Keratinocyte (primary cell): ENCODE measurements at regions not wholly inside any gene's neighbourhood (a gene's known extent, or its start where the extent isn't known, plus 50 kb on each side); places are given as distances from the start of the nearest gene placed in this dataset.

Experiments
- DNase-seq: peaks from one replicate; pipeline ENCODE4 v3.0.0-alpha.2; 2011; ENCODE audit warnings: low read depth, missing footprints, low spot score
- FAIRE-seq: peaks from 2 replicates; lab custom pipeline; 2011; peaks lifted over from hg19 to GRCh38; lab: Jason Lieb, UNC
- H2AFZ ChIP-seq: 2 replicates; pipeline ENCODE4 v1.6.0; 2012; ENCODE audit warnings: low read length, control low read depth, inconsistent platforms; ENCODE audit not compliant: control insufficient read depth
- H3K27ac ChIP-seq: 2 replicates; pipeline ENCODE4 v1.5.1; 2011; ENCODE audit warnings: low read length; ENCODE audit not compliant: control insufficient read depth, insufficient read depth
- H3K27me3 ChIP-seq: 3 replicates; pipeline ENCODE4 v1.6.0; 2011; ENCODE audit warnings: low read length; ENCODE audit not compliant: control insufficient read depth, insufficient read depth; ENCODE audit errors: extremely low read depth
- H3K36me3 ChIP-seq, 2 experiments: 2 replicates in 1 of 2; 3 replicates in 1 of 2; pipeline ENCODE4 v1.5.1; 2011; ENCODE audit warnings: low read length in 2 of 2, mild to moderate bottlenecking in 1 of 2; ENCODE audit not compliant: control insufficient read depth in 2 of 2, insufficient read depth in 2 of 2; ENCODE audit errors: extremely low read depth in 1 of 2
- H3K4me1 ChIP-seq: 3 replicates; pipeline ENCODE4 v1.5.1; 2011; ENCODE audit warnings: low read length; ENCODE audit not compliant: control insufficient read depth, insufficient read depth; ENCODE audit errors: extremely low read depth
- H3K4me2 ChIP-seq: 3 replicates; pipeline ENCODE4 v1.6.0; 2011; ENCODE audit warnings: low read depth, low read length; ENCODE audit not compliant: control insufficient read depth, insufficient read depth; ENCODE audit errors: extremely low read depth
- H3K4me3 ChIP-seq, 3 experiments: fragments of 200-600 bp in 1 of 3; sonication (generic) in 1 of 3; 2 replicates in 2 of 3; 3 replicates in 1 of 3; pipeline ENCODE4 v1.5.1; 2011 to 2016; ENCODE audit warnings: low read length in 3 of 3, mild to moderate bottlenecking in 3 of 3, control low read depth in 2 of 3, inconsistent platforms in 1 of 3, low read depth in 1 of 3, mixed read lengths in 1 of 3, mixed run types in 1 of 3, moderate library complexity in 1 of 3; ENCODE audit not compliant: control insufficient read depth in 2 of 3, insufficient read depth in 2 of 3; ENCODE audit errors: extremely low read depth in 1 of 3
- H3K79me2 ChIP-seq: 2 replicates; pipeline ENCODE4 v1.6.0; 2012; ENCODE audit warnings: low read length; ENCODE audit not compliant: control insufficient read depth, insufficient read depth
- H3K9ac ChIP-seq: 3 replicates; pipeline ENCODE4 v1.6.0; 2011; ENCODE audit warnings: low read length; ENCODE audit not compliant: control insufficient read depth, insufficient read depth; ENCODE audit errors: extremely low read depth
- H3K9me1 ChIP-seq: 3 replicates; pipeline ENCODE4 v1.6.0; 2011; ENCODE audit warnings: low read length; ENCODE audit not compliant: control insufficient read depth, insufficient read depth; ENCODE audit errors: extremely low read depth
- H3K9me3 ChIP-seq: 2 replicates; pipeline ENCODE4 v1.5.1; 2012; ENCODE audit warnings: low read depth, low read length; ENCODE audit not compliant: control insufficient read depth
- H4K20me1 ChIP-seq: 3 replicates; pipeline ENCODE4 v1.6.0; 2011; ENCODE audit warnings: low read length; ENCODE audit not compliant: control insufficient read depth, insufficient read depth; ENCODE audit errors: extremely low read depth
- EZH2 ChIP-seq: IDR thresholded peaks from one replicate; pipeline ENCODE4 v1.6.1; 2012; ENCODE audit warnings: inconsistent platforms, mild to moderate bottlenecking, low read length, moderate library complexity
- dilution Hi-C: fragments of 300-500 bp; cut with MboI; formaldehyde crosslinking; loops from one replicate; pipeline ENCODE4 v1.7.0; 2020; ENCODE audit warnings: low sequenced_read_pairs; ENCODE audit not compliant: extremely low pct_ligation_motif_present
- TF ChIP-seq, protein P1 (sequence below), 3 experiments: IDR thresholded peaks in 1 of 3; conservative IDR thresholded peaks in 1 of 3; optimal IDR thresholded peaks in 1 of 3; 2 replicates in 2 of 3; 3 replicates in 1 of 3; pipeline versions ENCODE3 to v1.5.1; 2011; ENCODE audit warnings: low read length in 3 of 3, mild to moderate bottlenecking in 3 of 3, moderate library complexity in 2 of 3, control low read depth in 1 of 3, inconsistent platforms in 1 of 3; ENCODE audit not compliant: insufficient read depth in 2 of 3; ENCODE audit errors: extremely low read depth in 1 of 3

DNA sequence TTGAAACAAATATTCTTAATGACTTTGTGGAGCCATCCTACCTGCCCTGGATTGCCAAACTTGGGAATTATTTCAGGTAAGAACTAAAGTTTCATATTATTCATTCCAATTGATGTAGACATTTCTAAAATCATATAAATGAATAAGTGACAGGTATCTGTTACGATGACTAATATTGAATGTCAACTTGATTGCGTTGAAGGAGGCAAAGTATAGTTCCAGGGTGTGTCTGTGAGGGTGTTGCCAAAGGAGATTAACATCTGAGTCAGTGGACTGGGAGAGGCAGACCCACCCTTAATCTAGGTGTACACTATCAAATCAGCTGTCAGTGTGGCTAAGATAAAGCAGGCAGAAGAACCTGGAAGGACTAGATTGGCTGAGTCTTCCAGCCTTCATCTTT, 1688.4 kb upstream of the CDH9 start:
- no peak for FAIRE-seq
- dilution Hi-C loops: no loop called here
- no peak overlapping the region for H3K9ac ChIP-seq
- no peaks in the 10 kb centered on the region for H3K9me3 ChIP-seq
- DNase-seq: no peak
- H3K79me2 ChIP-seq: no peaks in the 10 kb centered on the region
- no peaks in the 10 kb centered on the region for H3K9me1 ChIP-seq
- TF ChIP-seq EZH2: no peak
- TF ChIP-seq, protein P1, sequence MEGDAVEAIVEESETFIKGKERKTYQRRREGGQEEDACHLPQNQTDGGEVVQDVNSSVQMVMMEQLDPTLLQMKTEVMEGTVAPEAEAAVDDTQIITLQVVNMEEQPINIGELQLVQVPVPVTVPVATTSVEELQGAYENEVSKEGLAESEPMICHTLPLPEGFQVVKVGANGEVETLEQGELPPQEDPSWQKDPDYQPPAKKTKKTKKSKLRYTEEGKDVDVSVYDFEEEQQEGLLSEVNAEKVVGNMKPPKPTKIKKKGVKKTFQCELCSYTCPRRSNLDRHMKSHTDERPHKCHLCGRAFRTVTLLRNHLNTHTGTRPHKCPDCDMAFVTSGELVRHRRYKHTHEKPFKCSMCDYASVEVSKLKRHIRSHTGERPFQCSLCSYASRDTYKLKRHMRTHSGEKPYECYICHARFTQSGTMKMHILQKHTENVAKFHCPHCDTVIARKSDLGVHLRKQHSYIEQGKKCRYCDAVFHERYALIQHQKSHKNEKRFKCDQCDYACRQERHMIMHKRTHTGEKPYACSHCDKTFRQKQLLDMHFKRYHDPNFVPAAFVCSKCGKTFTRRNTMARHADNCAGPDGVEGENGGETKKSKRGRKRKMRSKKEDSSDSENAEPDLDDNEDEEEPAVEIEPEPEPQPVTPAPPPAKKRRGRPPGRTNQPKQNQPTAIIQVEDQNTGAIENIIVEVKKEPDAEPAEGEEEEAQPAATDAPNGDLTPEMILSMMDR (optimal IDR thresholded peaks at IDR 0.05 in 1 of 3, IDR thresholded peaks at IDR 0.05 in 1 of 3, conservative IDR thresholded peaks at IDR 0.05 in 1 of 3; ENCODE audit: extremely low read depth in 1 of 3, insufficient read depth in 2 of 3, low read length in 3 of 3): no peak
- H3K27ac ChIP-seq: no peak overlapping the region
- H3K4me2 ChIP-seq: no peak overlapping the region
- no peaks in the 10 kb centered on the region for H4K20me1 ChIP-seq
- H3K27me3 ChIP-seq: no peaks in the 10 kb centered on the region
- H2AFZ ChIP-seq: no peak overlapping the region
- no peaks in the 10 kb centered on the region for H3K36me3 ChIP-seq
- no peak overlapping the region for H3K4me3 ChIP-seq
- H3K4me1 ChIP-seq: no peaks in the 10 kb centered on the region

DNA sequence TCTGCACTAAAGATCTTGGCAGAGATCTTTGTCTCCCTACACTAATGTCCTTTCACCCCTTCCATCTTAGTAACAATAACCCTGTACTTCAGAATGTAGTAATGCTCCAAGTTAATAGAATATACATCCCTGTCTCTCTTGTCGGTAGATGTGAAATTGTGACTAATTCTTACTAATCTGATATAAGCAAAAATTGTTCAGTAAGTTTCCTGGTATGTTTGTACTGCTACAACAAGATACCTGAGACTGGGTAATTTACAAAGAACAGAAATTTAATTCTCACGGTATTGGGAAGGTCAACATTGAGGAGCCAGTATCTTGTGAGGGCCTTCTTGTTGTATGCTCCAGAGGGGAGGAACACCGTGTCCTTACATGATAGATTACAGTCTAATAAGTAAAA, 1686.6 kb upstream of the CDH9 start:
- no peak overlapping the region for H2AFZ ChIP-seq
- no peak for TF ChIP-seq EZH2
- TF ChIP-seq, protein P1 (optimal IDR thresholded peaks at IDR 0.05 in 1 of 3, IDR thresholded peaks at IDR 0.05 in 1 of 3, conservative IDR thresholded peaks at IDR 0.05 in 1 of 3; ENCODE audit: extremely low read depth in 1 of 3, insufficient read depth in 2 of 3, low read length in 3 of 3): no peak
- FAIRE-seq (no peak), DNase-seq (no peak)
- H3K4me2 ChIP-seq: no peak overlapping the region
- H3K4me3 ChIP-seq: no peak overlapping the region
- no peaks in the 10 kb centered on the region for H4K20me1 ChIP-seq
- no peaks in the 10 kb centered on the region for H3K9me3 ChIP-seq
- no peak overlapping the region for H3K27ac ChIP-seq
- H3K79me2 ChIP-seq: no peaks in the 10 kb centered on the region
- no peaks in the 10 kb centered on the region for H3K36me3 ChIP-seq
- H3K9ac ChIP-seq: no peak overlapping the region
- dilution Hi-C loops: no loop called here
- H3K9me1 ChIP-seq: no peaks in the 10 kb centered on the region
- no peaks in the 10 kb centered on the region for H3K4me1 ChIP-seq
- H3K27me3 ChIP-seq: no peaks in the 10 kb centered on the region
